Tongue (tissue), 1 donor: ENCODE measurements at regions not wholly inside any gene's neighbourhood (a gene's known extent, or its start where the extent isn't known, plus 50 kb on each side); places are given as distances from the start of the nearest gene placed in this dataset.

Experiments
- DNase-seq: peaks from one replicate; pipeline ENCODE4 v3.0.0-alpha.2; 2015

- no peak for DNase-seq
These were observed 65.3 kb upstream of the C14orf180 start for GRCh38 chr14:104514156-104514848.

- no peak for DNase-seq
These were observed 64.3 kb upstream of the C14orf180 start for GRCh38 chr14:104515059-104515810.

GRCh38 chr14:104515811-104516780 lies 63.5 kb upstream of the C14orf180 start:
- DNase-seq: no peak

- DNase-seq: no peak
These were observed 62.7 kb upstream of the C14orf180 start for GRCh38 chr14:104516906-104517305.

GRCh38 chr14:104517426-104517825 lies 62.1 kb upstream of the C14orf180 start:
- DNase-seq: no peak

GRCh38 chr14:104517867-104518266 lies 61.7 kb upstream of the C14orf180 start:
- DNase-seq: no peak

GRCh38 chr14:104518659-104519350 lies 60.8 kb upstream of the C14orf180 start:
- no peak for DNase-seq

GRCh38 chr14:104519721-104520120 lies 59.8 kb upstream of the C14orf180 start:
- DNase-seq: no peak

GRCh38 chr14:104520620-104521410 lies 58.7 kb upstream of the C14orf180 start:
- no peak for DNase-seq

- no peak for DNase-seq
These were observed 57.5 kb upstream of the C14orf180 start for GRCh38 chr14:104521816-104522745.

GRCh38 chr14:104522926-104523545 lies 56.5 kb upstream of the C14orf180 start:
- DNase-seq: no peak

GRCh38 chr14:104523546-104523935 lies 56.0 kb upstream of the C14orf180 start:
- DNase-seq: no peak

- DNase-seq: no peak
These were observed 54.8 kb upstream of the C14orf180 start for GRCh38 chr14:104524726-104525125.

- no peak for DNase-seq
These were observed 52.6 kb upstream of the C14orf180 start for GRCh38 chr14:104526723-104527645.

- no peak for DNase-seq
These were observed 51.6 kb upstream of the C14orf180 start for GRCh38 chr14:104527857-104528459.

- DNase-seq: no peak
These were observed 51.1 kb upstream of the C14orf180 start for GRCh38 chr14:104528496-104528895.
